ENCODE measurements at regions not wholly inside any gene's neighbourhood (a gene's known extent, or its start where the extent isn't known, plus 50 kb on each side); places are given as distances from the start of the nearest gene placed in this dataset.

- TF ChIP-seq CTCF (IDR thresholded peaks at IDR 0.05; ENCODE audit: extremely low read depth, missing control alignments): no peak
- DNase-seq (ENCODE audit: low spot score): no peak
Observed at GRCh38 chr4:123308667-123309066, 87.9 kb upstream of the SPRY1 start.

GRCh38 chr4:123312116-123312515 lies 84.5 kb upstream of the SPRY1 start:
- no peak for DNase-seq (ENCODE audit: low spot score)
- TF ChIP-seq CTCF (IDR thresholded peaks at IDR 0.05; ENCODE audit: extremely low read depth, missing control alignments): no peak

DNA sequence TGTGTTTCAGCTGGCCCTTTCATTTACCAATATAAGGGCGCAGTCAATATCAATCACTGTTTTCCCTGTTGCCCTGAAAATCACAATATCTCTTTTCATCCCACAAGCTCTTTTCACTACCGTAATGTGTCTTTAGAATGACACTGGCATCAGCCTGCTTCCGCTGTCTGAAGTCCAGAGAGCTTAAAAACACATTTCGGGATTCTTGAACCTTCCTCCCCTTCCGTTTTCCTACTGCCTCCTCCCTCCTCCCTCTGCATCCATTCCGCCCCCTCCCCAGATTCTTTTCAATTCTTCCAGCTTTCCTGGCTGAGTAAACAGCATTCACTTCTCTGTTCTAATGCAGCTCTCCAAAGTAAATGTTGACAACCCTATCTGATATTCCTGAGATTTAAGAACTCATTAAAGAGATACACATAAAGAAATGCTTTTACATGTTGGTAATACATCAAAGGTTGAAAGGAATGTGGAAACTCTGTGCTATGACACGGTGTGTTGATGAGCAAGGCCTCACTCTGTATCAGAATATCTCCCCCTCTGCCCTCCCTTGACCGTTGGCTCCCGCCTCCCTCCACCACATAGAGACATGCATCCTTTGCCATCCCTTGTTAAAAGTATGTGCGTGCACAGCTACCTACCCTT lies 83.5 kb upstream of the SPRY1 start:
- TF ChIP-seq CTCF (IDR thresholded peaks at IDR 0.05; ENCODE audit: extremely low read depth, missing control alignments): no peak
- DNase-seq (ENCODE audit: low spot score): no peak

DNA sequence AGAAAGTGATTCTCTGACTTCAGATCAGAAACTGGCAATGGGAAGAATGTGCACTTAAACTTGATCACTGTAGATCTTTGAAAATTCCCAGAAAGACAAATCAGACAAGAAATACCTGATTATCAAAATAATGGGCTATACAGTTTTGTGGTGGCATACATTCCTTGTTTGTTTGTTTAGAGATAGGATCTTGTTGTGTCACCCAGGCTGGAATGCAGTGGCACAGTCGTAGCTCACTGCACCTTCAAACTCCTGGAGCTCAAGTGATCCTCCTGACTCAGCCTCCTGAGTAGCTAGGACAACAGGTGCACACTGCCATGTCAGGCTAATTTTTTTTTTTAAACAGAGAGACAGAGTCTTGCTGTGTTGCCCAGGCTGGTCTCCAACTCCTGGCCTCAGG lies 81.0 kb upstream of the SPRY1 start:
- no peak for DNase-seq (ENCODE audit: low spot score)
- no peak for TF ChIP-seq CTCF (IDR thresholded peaks at IDR 0.05; ENCODE audit: extremely low read depth, missing control alignments)

DNA sequence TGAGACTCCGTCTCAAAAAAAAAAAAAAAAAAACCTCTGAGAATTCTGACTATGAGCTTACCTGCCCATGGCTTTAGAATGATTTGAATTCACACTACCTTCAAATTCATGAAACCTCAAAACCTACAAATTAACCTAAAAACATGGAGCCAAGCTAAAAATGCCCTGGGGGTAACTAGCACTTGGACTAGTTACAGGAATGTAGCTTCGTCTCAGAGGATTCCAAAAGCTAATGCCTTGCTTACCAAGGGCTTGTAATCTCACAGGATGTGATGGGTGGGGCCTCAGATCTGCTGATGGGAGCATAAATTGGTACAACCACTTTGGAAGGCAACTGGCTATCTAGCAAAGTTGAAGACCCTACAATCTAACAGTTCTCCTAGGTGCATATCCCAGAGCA lies 79.4 kb upstream of the SPRY1 start:
- DNase-seq (ENCODE audit: low spot score): no peak
- no peak for TF ChIP-seq CTCF (IDR thresholded peaks at IDR 0.05; ENCODE audit: extremely low read depth, missing control alignments)

DNA sequence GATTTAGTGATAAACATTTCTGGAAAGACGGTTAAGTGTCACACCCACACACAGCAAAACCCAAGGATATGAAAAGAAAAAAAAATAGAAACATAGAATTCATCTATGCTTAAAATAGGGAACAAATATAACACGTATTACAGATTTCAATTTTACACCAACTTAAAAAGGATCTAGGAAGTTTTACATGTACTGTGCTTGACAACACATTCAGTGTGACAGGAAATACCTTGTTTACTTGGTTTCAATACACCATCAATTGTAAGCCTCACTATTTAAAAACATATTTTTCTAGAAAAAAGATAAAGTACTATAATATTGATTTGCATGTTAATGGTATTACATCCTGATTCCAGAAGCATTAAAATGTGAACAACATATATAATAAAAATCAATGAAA lies 77.0 kb upstream of the SPRY1 start:
- no peak for TF ChIP-seq CTCF (IDR thresholded peaks at IDR 0.05; ENCODE audit: extremely low read depth, missing control alignments)
- DNase-seq (ENCODE audit: low spot score): no peak

DNA sequence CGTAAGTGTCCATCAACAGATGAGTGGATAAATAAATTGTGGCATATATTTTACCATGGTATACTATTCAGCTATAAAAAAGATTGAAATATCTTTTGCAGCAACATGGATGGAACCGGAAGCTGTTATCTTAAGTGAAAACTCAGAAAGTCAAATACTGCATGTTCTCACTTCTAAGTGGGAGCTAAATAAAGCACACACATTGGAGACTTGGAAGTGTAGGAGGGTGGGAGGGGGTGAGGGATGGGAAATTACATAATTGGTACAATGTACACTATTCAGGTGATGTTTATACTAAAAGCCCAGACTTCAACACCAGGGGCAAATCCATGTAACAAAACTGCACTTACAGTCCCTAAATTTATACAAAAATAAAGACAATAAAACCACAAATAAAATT lies 72.6 kb upstream of the SPRY1 start:
- DNase-seq (ENCODE audit: low spot score): no peak
- no peak for TF ChIP-seq CTCF (IDR thresholded peaks at IDR 0.05; ENCODE audit: extremely low read depth, missing control alignments)

Data from GM20000 (cell line).